ENCODE measurements at regions not wholly inside any gene's neighbourhood (a gene's known extent, or its start where the extent isn't known, plus 50 kb on each side); places are given as distances from the start of the nearest gene placed in this dataset.

DNA sequence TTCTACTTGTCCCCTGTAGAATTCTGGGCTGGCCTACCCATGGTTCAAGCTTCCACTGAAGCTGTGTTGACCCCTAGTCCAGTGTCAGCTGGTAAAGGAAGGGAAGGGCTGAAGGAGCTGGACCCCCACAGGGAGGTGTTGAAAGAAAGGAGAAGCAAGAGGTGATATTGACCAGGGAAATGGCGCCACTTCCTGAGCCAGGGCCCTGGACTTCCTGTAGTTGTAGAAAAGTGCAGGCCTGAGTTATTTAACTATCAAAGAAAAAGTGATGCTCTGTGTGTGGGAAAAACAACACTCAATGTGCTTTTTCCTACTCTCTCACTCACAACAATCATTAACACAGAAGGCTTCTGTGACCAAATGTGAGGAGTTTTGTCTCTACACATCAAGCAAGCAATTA is 60.0 kb upstream of the IER3 start:
- TF ChIP-seq POLR2A (IDR thresholded peaks at IDR 0.05) = no peak
- TF ChIP-seq CTCF (IDR thresholded peaks at IDR 0.05) = no peak
